HUES48 (cell line): ENCODE measurements at regions not wholly inside any gene's neighbourhood (a gene's known extent, or its start where the extent isn't known, plus 50 kb on each side); places are given as distances from the start of the nearest gene placed in this dataset.

ENCODE experiments used
- H3K27ac ChIP-seq: one replicate; pipeline ENCODE4 v1.7.0; 2013; ENCODE audit warnings: low read depth, low read length, inconsistent platforms
- H3K27me3 ChIP-seq: 2 replicates; pipeline ENCODE4 v1.6.1; 2013; ENCODE audit warnings: mild to moderate bottlenecking, low read length; ENCODE audit not compliant: control insufficient read depth, insufficient read depth
- H3K36me3 ChIP-seq: 2 replicates; pipeline ENCODE4 v1.6.1; 2013; ENCODE audit warnings: low read length; ENCODE audit not compliant: control insufficient read depth, insufficient read depth
- H3K4me1 ChIP-seq: 2 replicates; pipeline ENCODE4 v1.6.1; 2013; ENCODE audit warnings: mild to moderate bottlenecking, low read length; ENCODE audit not compliant: control insufficient read depth, insufficient read depth
- H3K4me3 ChIP-seq: 2 replicates; pipeline ENCODE4 v1.5.1; 2013; ENCODE audit warnings: mild to moderate bottlenecking, low read depth, low read length
- H3K9ac ChIP-seq: 2 replicates; pipeline ENCODE4 v1.6.1; 2013; ENCODE audit warnings: mild to moderate bottlenecking, low read depth, low read length, moderate library complexity
- H3K9me3 ChIP-seq: 2 replicates; pipeline ENCODE4 v1.6.1; 2013; ENCODE audit warnings: low read length; ENCODE audit not compliant: control insufficient read depth, insufficient read depth

- H3K36me3 ChIP-seq, result no peaks in the 10 kb centered on the region
These were observed 598.0 kb upstream of the API5 start for GRCh38 chr11:42713753-42714152.

DNA sequence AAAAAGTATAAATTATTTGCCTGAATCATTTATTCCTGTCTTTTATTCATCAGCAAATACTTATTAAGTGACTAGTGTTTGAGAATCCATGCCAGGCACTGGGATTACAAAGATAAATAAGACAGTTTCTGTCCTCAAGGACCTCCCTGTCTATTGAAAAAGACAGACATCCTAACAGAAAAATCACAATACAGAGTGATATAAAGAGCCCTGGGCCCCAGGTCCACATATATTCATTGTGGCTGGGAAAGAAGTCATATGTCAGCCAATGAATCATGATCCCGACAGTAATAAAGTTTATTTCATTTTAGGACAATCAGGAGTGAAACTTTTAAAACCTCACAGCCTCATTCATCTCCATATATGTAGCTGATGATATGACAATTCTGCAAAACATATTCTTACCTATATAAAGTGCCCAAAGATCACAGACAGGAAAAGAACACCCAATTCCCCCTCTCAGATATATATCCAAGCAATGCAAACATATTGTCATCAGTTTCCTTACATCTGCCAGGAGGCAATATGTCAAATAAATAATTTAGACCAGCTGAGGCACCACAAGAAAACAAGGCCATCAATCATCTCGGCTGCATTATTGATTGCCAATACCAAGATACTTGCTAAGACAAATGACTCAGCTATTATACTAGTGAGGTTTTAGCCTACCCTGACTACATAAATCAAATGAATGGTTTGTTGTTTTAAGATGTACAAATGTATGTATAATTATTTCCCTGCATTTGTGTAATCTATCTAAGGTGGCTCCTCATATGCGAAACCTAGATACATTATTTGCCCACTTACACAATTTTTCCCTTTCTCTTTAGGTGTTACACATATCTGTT is 590.9 kb upstream of the API5 start:
- Histone ChIP-seq H3K9me3 (no peaks in the 10 kb centered on the region; the same call in 1 of the 2 replicates), H3K9ac (no peak overlapping the region), H3K27me3 (no peaks in the 10 kb centered on the region), H3K4me3 (no peak overlapping the region), H3K4me1 (no peaks in the 10 kb centered on the region), H3K36me3 (no peaks in the 10 kb centered on the region), H3K27ac (no peak overlapping the region)

More at GRCh38 chr11:42713753-42714152, 598.0 kb upstream of the API5 start:
- Histone ChIP-seq H3K27me3 (no peaks in the 10 kb centered on the region), H3K27ac (no peak overlapping the region), H3K4me1 (peaks cover 16% of the 10 kb centered on the region), H3K4me3 (no peak overlapping the region), H3K9me3 (no peaks in the 10 kb centered on the region; the same call in 1 of the 2 replicates), H3K9ac (no peak overlapping the region)

- Histone ChIP-seq H3K36me3 (no peaks in the 10 kb centered on the region), H3K4me1 (no peaks in the 10 kb centered on the region), H3K9ac (no peak overlapping the region), H3K4me3 (no peak overlapping the region), H3K9me3 (no peaks in the 10 kb centered on the region), H3K27me3 (no peaks in the 10 kb centered on the region), H3K27ac (no peak overlapping the region)
These were observed 583.9 kb upstream of the API5 start for GRCh38 chr11:42727879-42728278.

DNA sequence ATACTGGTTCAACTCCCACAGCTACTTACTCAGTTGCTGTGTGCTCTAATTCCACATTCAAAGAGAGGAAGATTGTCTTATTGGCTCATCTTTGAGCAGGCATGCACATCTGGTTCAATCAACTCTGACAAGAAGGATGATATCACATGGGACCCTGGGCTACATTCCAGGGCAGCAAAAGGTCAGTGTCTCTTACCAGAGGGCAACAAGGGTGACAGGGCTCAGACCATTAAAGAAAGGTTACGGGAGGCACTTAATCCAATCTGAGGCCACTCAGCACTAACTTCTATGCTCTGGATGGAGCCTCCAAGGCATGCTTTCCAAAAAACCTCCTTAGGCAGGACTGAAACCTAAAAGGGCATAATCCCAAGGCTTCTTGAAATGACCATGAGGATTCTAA is 549.4 kb upstream of the API5 start:
- Histone ChIP-seq H3K27ac (no peak overlapping the region), H3K4me1 (no peaks in the 10 kb centered on the region), H3K4me3 (no peak overlapping the region), H3K36me3 (no peaks in the 10 kb centered on the region), H3K27me3 (no peaks in the 10 kb centered on the region), H3K9me3 (no peaks in the 10 kb centered on the region), H3K9ac (no peak overlapping the region)

- H3K4me3 ChIP-seq, result no peak overlapping the region
- H3K27me3 ChIP-seq, result no peaks in the 10 kb centered on the region
- H3K4me1 ChIP-seq, result no peaks in the 10 kb centered on the region
- H3K9me3 ChIP-seq, result no peaks in the 10 kb centered on the region
- H3K9ac ChIP-seq, result no peak overlapping the region
- H3K36me3 ChIP-seq, result no peaks in the 10 kb centered on the region
- no peak overlapping the region for H3K27ac ChIP-seq
These were observed 546.9 kb upstream of the API5 start for GRCh38 chr11:42764936-42765335.

GRCh38 chr11:42768576-42768975 is 543.2 kb upstream of the API5 start:
- Histone ChIP-seq H3K27me3 (no peaks in the 10 kb centered on the region), H3K9me3 (no peaks in the 10 kb centered on the region), H3K36me3 (no peaks in the 10 kb centered on the region), H3K9ac (no peak overlapping the region), H3K27ac (no peak overlapping the region), H3K4me1 (no peaks in the 10 kb centered on the region), H3K4me3 (no peak overlapping the region)

DNA sequence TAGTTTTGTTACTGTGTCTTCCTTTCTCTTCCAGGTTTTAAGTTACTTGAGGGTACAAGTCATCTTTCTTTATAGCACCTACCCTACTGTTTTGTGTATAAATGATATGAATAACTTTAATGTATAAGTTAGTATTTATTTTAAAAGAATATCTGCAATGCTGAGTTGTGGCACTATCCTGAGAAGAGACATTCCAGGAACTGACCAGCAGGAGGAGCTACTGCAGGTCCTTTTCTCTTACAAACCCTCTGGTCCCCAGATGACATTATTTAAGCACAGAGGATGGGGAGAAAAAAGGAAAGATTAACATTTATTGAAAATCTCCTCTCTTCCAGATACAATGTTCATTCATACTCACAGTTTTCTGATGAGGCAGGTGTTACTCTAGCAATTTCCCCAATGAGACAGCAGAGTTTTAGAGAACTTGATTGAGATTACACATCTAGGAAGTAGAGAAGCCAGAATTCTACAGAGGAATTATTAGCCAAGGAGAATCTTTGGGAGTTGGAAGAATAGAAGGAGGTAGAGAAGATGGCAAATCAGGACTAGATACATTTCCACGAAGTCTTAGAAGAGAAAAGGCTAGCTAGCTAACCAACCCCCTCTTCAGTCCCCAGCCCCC is 541.2 kb upstream of the API5 start:
- Histone ChIP-seq H3K9me3 (no peaks in the 10 kb centered on the region), H3K4me1 (no peaks in the 10 kb centered on the region), H3K27ac (no peak overlapping the region), H3K4me3 (no peak overlapping the region), H3K27me3 (no peaks in the 10 kb centered on the region), H3K36me3 (no peaks in the 10 kb centered on the region), H3K9ac (no peak overlapping the region)

- no peak overlapping the region for H3K9ac ChIP-seq
- H3K36me3 ChIP-seq, result no peaks in the 10 kb centered on the region
- no peak overlapping the region for H3K4me3 ChIP-seq
- no peak overlapping the region for H3K27ac ChIP-seq
- H3K4me1 ChIP-seq, result no peaks in the 10 kb centered on the region
- H3K27me3 ChIP-seq, result no peaks in the 10 kb centered on the region
- no peaks in the 10 kb centered on the region for H3K9me3 ChIP-seq
These were observed 538.9 kb upstream of the API5 start for GRCh38 chr11:42772886-42773285.

- Histone ChIP-seq H3K9me3 (no peaks in the 10 kb centered on the region), H3K36me3 (no peaks in the 10 kb centered on the region), H3K4me1 (no peaks in the 10 kb centered on the region), H3K27ac (no peak overlapping the region), H3K9ac (no peak overlapping the region), H3K4me3 (no peak overlapping the region), H3K27me3 (no peaks in the 10 kb centered on the region)
These were observed 538.1 kb upstream of the API5 start for GRCh38 chr11:42773729-42774128.

- H3K27me3 ChIP-seq, result no peaks in the 10 kb centered on the region
- H3K36me3 ChIP-seq, result no peaks in the 10 kb centered on the region
- no peaks in the 10 kb centered on the region for H3K4me1 ChIP-seq
- no peak overlapping the region for H3K4me3 ChIP-seq
- no peaks in the 10 kb centered on the region for H3K9me3 ChIP-seq
- no peak overlapping the region for H3K9ac ChIP-seq
- H3K27ac ChIP-seq, result no peak overlapping the region
These were observed 537.2 kb upstream of the API5 start for GRCh38 chr11:42774567-42774966.

DNA sequence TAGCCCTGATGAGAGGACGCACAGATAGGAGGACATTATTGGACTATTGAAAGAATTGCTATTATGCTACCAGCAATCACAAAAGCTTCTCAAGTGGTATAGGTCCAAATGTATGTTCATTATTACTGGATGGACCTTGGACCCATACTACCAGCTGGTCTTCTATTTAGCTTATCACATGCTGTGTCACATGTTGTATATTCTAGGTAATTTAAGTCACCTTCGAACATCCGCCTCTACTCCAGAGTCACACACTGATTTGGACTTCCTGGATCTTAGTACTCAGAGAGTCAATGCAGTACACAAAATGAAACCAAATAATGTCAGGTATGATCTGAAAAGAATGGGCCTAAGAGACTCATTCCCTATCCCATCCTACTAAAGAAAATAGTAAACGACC is 534.0 kb upstream of the API5 start:
- Histone ChIP-seq H3K4me3 (no peak overlapping the region), H3K36me3 (no peaks in the 10 kb centered on the region), H3K4me1 (no peaks in the 10 kb centered on the region), H3K9ac (no peak overlapping the region), H3K9me3 (no peaks in the 10 kb centered on the region), H3K27ac (no peak overlapping the region), H3K27me3 (no peaks in the 10 kb centered on the region)
